ENCODE measurements at regions not wholly inside any gene's neighbourhood (a gene's known extent, or its start where the extent isn't known, plus 50 kb on each side); places are given as distances from the start of the nearest gene placed in this dataset.

DNA sequence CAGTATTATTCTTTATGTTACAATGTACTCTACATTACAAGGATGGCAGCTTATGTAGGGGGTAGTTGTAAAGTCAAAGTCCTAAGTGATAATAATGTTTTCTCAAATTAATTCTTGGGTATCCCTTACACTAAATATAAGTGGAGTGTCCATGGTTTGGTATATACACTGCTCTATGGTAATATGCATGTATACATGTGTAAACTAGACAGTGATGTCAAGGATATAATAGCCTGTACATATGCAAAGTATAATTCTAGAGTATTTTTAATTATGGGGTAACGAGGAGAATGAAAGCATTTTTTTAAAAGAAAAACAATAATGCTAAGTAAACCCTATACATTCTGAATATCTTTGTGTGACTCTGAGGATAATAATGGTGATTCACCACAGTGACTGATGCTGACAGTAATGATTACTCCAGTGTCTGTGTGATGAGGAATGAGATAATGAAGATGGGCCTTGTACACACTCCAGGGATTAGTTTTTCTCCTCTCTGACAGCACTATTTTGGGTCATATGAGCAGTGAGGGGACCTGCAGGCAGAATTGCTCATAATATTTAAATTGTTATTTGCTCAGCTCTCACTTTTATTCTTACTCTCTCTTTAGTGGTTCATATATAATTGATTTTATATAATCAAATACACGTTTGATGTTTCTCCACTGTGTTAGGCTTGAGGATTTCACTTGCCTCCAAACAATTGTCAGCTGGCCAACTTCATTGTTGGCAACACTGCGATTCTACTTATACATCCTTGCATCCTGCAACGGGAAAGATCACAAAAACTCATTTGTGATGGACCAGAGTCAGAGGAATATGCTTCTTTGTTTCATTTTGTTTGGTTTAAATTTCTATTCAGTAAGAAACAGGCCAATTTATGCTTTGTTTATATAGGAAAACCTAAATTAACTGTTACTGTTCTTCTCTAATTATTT, 88.2 kb downstream of the NREP start:
- TF ChIP-seq CTCF (conservative IDR thresholded peaks at IDR 0.05; ENCODE audit: low read depth, low read length): no peak
- no peak for TF ChIP-seq MAZ (IDR thresholded peaks at IDR 0.05; ENCODE audit: borderline replicate concordance, low read depth, low read length)
- no peak for TF ChIP-seq POLR2A (IDR thresholded peaks at IDR 0.05; ENCODE audit: low read depth, low read length)
- no peak for TF ChIP-seq RFX5 (IDR thresholded peaks at IDR 0.05; ENCODE audit: low read depth, low read length)
- no peak for TF ChIP-seq ELK1 (IDR thresholded peaks at IDR 0.05; ENCODE audit: borderline replicate concordance, low read depth, low read length)
- no peak for TF ChIP-seq MAFK (IDR thresholded peaks at IDR 0.05; ENCODE audit: low read depth, low read length)
- TF ChIP-seq RCOR1 (IDR thresholded peaks at IDR 0.05; ENCODE audit: insufficient replicate concordance, low read length): no peak
- TF ChIP-seq MXI1 (IDR thresholded peaks at IDR 0.05; ENCODE audit: borderline replicate concordance, low read depth, low read length): no peak
- TF ChIP-seq NFE2L2 (IDR thresholded peaks at IDR 0.05; ENCODE audit: low read depth, low read length): no peak
- TF ChIP-seq CEBPB (IDR thresholded peaks at IDR 0.05; ENCODE audit: low read depth, low read length): no peak
- no peak for TF ChIP-seq RAD21 (IDR thresholded peaks at IDR 0.05; ENCODE audit: low read length)

All from IMR-90 (cell line).